ENCODE measurements at regions not wholly inside any gene's neighbourhood (a gene's known extent, or its start where the extent isn't known, plus 50 kb on each side); places are given as distances from the start of the nearest gene placed in this dataset.

- intact Hi-C loops (cut with DNase I), result no loop called here
- no peak for ATAC-seq
These were observed 277.2 kb upstream of the TMEFF2 start for GRCh38 chr2:192471982-192472381.

DNA sequence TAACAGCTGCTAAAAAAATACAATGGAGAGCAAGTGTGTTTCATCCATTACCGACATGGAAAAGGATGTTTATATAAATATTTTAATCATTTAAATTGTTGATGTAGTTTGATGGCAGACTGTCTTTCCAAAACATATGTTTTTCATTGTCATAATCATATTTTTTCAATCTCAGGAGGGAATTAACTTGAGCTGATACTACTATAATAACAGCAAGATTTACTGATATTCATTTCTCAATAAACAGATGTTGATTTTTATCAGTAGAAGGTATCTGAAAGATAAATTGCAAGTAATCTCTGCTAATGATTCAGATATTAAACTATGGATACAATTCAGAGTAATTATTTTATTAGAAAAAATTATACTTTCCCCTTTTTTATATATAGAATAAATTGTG lies 274.9 kb upstream of the TMEFF2 start:
- TF ChIP-seq, protein P1, sequence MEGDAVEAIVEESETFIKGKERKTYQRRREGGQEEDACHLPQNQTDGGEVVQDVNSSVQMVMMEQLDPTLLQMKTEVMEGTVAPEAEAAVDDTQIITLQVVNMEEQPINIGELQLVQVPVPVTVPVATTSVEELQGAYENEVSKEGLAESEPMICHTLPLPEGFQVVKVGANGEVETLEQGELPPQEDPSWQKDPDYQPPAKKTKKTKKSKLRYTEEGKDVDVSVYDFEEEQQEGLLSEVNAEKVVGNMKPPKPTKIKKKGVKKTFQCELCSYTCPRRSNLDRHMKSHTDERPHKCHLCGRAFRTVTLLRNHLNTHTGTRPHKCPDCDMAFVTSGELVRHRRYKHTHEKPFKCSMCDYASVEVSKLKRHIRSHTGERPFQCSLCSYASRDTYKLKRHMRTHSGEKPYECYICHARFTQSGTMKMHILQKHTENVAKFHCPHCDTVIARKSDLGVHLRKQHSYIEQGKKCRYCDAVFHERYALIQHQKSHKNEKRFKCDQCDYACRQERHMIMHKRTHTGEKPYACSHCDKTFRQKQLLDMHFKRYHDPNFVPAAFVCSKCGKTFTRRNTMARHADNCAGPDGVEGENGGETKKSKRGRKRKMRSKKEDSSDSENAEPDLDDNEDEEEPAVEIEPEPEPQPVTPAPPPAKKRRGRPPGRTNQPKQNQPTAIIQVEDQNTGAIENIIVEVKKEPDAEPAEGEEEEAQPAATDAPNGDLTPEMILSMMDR (IDR thresholded peaks at IDR 0.05), result no peak
- no peaks in the 10 kb centered on the region for H3K4me1 ChIP-seq
- H3K27me3 ChIP-seq, result no peaks in the 10 kb centered on the region
- H3K27ac ChIP-seq, result no peak overlapping the region
- H3K9me3 ChIP-seq, result peaks cover 0 to 6% of the 10 kb centered on the region in 2 donors
- intact Hi-C loops (cut with DNase I), result no loop called here
- DNase-seq, result no peak
- H3K36me3 ChIP-seq, result no peaks in the 10 kb centered on the region
- no peak for ATAC-seq
- no peak overlapping the region for H3K4me3 ChIP-seq

More at GRCh38 chr2:192471982-192472381, 277.2 kb upstream of the TMEFF2 start:
- Histone ChIP-seq H3K4me3 (no peak overlapping the region), H3K27ac (no peak overlapping the region), H3K4me1 (no peaks in the 10 kb centered on the region), H3K27me3 (no peaks in the 10 kb centered on the region), H3K36me3 (no peaks in the 10 kb centered on the region), H3K9me3 (peaks cover 0 to 11% of the 10 kb centered on the region in 2 donors)
- TF ChIP-seq, protein P1 (IDR thresholded peaks at IDR 0.05), result no peak
- DNase-seq, result no peak

GRCh38 chr2:192467953-192468660 lies 273.4 kb upstream of the TMEFF2 start:
- Histone ChIP-seq H3K9me3 (peaks cover 0 to 6% of the 10 kb centered on the region in 2 donors), H3K4me3 (no peak overlapping the region), H3K36me3 (no peaks in the 10 kb centered on the region), H3K27me3 (no peaks in the 10 kb centered on the region), H3K27ac (no peak overlapping the region), H3K4me1 (no peaks in the 10 kb centered on the region)
- intact Hi-C loops (cut with DNase I), result no loop called here
- TF ChIP-seq, protein P1 (IDR thresholded peaks at IDR 0.05), result no peak
- ATAC-seq, result peak; percentile 52
- no peak for DNase-seq

GRCh38 chr2:192465141-192465540 lies 270.4 kb upstream of the TMEFF2 start:
- TF ChIP-seq, protein P1 (IDR thresholded peaks at IDR 0.05), result no peak
- H3K4me3 ChIP-seq, result no peak overlapping the region
- intact Hi-C loops (cut with DNase I), result no loop called here
- H3K27ac ChIP-seq, result no peak overlapping the region
- H3K36me3 ChIP-seq, result no peaks in the 10 kb centered on the region
- DNase-seq, result no peak
- H3K4me1 ChIP-seq, result no peaks in the 10 kb centered on the region
- H3K9me3 ChIP-seq, result no peaks in the 10 kb centered on the region
- ATAC-seq, result no peak
- H3K27me3 ChIP-seq, result no peaks in the 10 kb centered on the region

DNA sequence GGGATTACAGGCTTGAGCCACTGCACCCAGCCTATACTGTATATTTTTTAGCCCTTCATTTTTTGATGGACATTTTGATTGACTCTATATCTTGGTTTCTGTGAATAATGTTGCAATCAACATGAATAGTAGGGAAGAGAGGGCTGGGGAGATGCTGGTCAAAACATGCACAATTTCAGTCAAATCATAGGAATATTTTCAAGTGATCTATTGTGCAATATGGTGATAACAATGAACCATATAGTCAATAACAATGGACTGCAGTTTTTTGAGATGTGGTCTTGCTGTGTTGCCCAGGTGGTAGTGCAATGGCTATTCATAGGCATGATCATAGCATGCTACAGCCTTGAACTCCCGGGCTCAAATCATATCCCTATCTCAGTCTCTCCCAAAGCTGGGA lies 264.7 kb upstream of the TMEFF2 start:
- Histone ChIP-seq H3K4me1 (no peaks in the 10 kb centered on the region), H3K4me3 (no peak overlapping the region), H3K36me3 (no peaks in the 10 kb centered on the region), H3K27ac (no peak overlapping the region), H3K27me3 (no peaks in the 10 kb centered on the region), H3K9me3 (no peaks in the 10 kb centered on the region)
- ATAC-seq (no peak), DNase-seq (no peak)
- TF ChIP-seq, protein P1 (IDR thresholded peaks at IDR 0.05), result no peak
- intact Hi-C loops (cut with DNase I), result no loop called here

Measured in left lung (tissue), 4 donors.